Activated gamma-delta T cell treated with Interleukin-2 at 50 U/mL for 16 hours (primary cell): ENCODE measurements at regions not wholly inside any gene's neighbourhood (a gene's known extent, or its start where the extent isn't known, plus 50 kb on each side); places are given as distances from the start of the nearest gene placed in this dataset.
"Not testable (repeated sequence)": the region's sequence is repeated elsewhere in the genome, so short reads cannot be mapped to it uniquely, and the experiment has no call there.

Experiments used
- DNase-seq: peaks from one replicate; pipeline ENCODE4 v3.0.0-alpha.2; 2020

- DNase-seq: no peak
Measured at GRCh38 chr5:174567506-174568141, 156.8 kb upstream of the MSX2 start.

GRCh38 chr5:174570662-174571061 is 153.7 kb upstream of the MSX2 start:
- DNase-seq: no peak

- DNase-seq: no peak
Measured at GRCh38 chr5:174571662-174572397, 152.6 kb upstream of the MSX2 start.

- no peak for DNase-seq
Measured at GRCh38 chr5:174572591-174572990, 151.8 kb upstream of the MSX2 start.

- no peak for DNase-seq
Measured at GRCh38 chr5:174573221-174573994, 151.0 kb upstream of the MSX2 start.

GRCh38 chr5:174575043-174575442 is 149.3 kb upstream of the MSX2 start:
- DNase-seq: no peak

- DNase-seq: no peak
Measured at GRCh38 chr5:174576042-174576441, 148.3 kb upstream of the MSX2 start.

GRCh38 chr5:174581479-174581878 is 142.9 kb upstream of the MSX2 start:
- DNase-seq: no peak

- DNase-seq: no peak
Measured at GRCh38 chr5:174581894-174582293, 142.5 kb upstream of the MSX2 start.

- no peak for DNase-seq
Measured at GRCh38 chr5:174583071-174583470, 141.3 kb upstream of the MSX2 start.

- DNase-seq: no peak
Measured at GRCh38 chr5:174585472-174585871, 138.9 kb upstream of the MSX2 start.

GRCh38 chr5:174586163-174586562 is 138.2 kb upstream of the MSX2 start:
- not testable (repeated sequence) for DNase-seq

- no peak for DNase-seq
Measured at GRCh38 chr5:174589011-174589410, 135.4 kb upstream of the MSX2 start.

GRCh38 chr5:174589599-174589998 is 134.8 kb upstream of the MSX2 start:
- no peak for DNase-seq

GRCh38 chr5:174590820-174591219 is 133.6 kb upstream of the MSX2 start:
- DNase-seq: no peak

- DNase-seq: no peak
Measured at GRCh38 chr5:174596429-174596828, 128.0 kb upstream of the MSX2 start.

GRCh38 chr5:174599992-174600391 is 124.4 kb upstream of the MSX2 start:
- DNase-seq: no peak

GRCh38 chr5:174601946-174602345 is 122.4 kb upstream of the MSX2 start:
- no peak for DNase-seq

- no peak for DNase-seq
Measured at GRCh38 chr5:174606153-174606552, 118.2 kb upstream of the MSX2 start.

GRCh38 chr5:174606646-174607045 is 117.7 kb upstream of the MSX2 start:
- no peak for DNase-seq

GRCh38 chr5:174607205-174607604 is 117.2 kb upstream of the MSX2 start:
- no peak for DNase-seq

- DNase-seq: no peak
Measured at GRCh38 chr5:174607916-174608315, 116.5 kb upstream of the MSX2 start.

GRCh38 chr5:174608631-174609097 is 115.7 kb upstream of the MSX2 start:
- no peak for DNase-seq

GRCh38 chr5:174609116-174609515 is 115.3 kb upstream of the MSX2 start:
- no peak for DNase-seq
